Naive B cell (primary cell): ENCODE measurements at regions not wholly inside any gene's neighbourhood (a gene's known extent, or its start where the extent isn't known, plus 50 kb on each side); places are given as distances from the start of the nearest gene placed in this dataset.

ENCODE experiments used
- ATAC-seq, 2 donors: fragments of 150-1000 bp; cut with Tn5 transposase; 2 replicates each; pipeline ENCODE4 v1.10.0; 2021; ENCODE audit warnings: low read depth in 2 of 2, mild to moderate bottlenecking in 2 of 2, moderate library complexity in 2 of 2
- DNase-seq: peaks from one replicate; pipeline ENCODE4 v3.0.0; 2022
- H3K27ac Mint-ChIP-seq, 6 donors: one replicate each; pipeline ENCODE4 v1.8.0; 2020 to 2022; ENCODE audit warnings: mild to moderate bottlenecking in 6 of 6, mixed read lengths in 6 of 6, moderate library complexity in 5 of 6, inconsistent platforms in 2 of 6
- H3K27me3 Mint-ChIP-seq, 3 donors: one replicate each; pipeline ENCODE4 v1.8.0; 2021 to 2022; ENCODE audit warnings: mixed read lengths in 3 of 3, mild to moderate bottlenecking in 1 of 3
- H3K36me3 Mint-ChIP-seq, 2 donors: one replicate each; pipeline ENCODE4 v1.8.0; 2020 to 2022; ENCODE audit warnings: mixed read lengths in 2 of 2, inconsistent platforms in 1 of 2, mild to moderate bottlenecking in 1 of 2
- H3K4me1 Mint-ChIP-seq, 3 donors: one replicate each; pipeline ENCODE4 v1.8.0; 2020 to 2022; ENCODE audit warnings: mixed read lengths in 3 of 3, inconsistent platforms in 1 of 3, mild to moderate bottlenecking in 1 of 3, moderate library complexity in 1 of 3
- H3K4me3 Mint-ChIP-seq, 8 donors: one replicate each; pipeline ENCODE4 v1.8.0; 2020 to 2022; ENCODE audit warnings: mild to moderate bottlenecking in 8 of 8, mixed read lengths in 8 of 8, moderate library complexity in 8 of 8, inconsistent platforms in 2 of 8
- H3K9me3 Mint-ChIP-seq, 7 donors: one replicate each; pipeline ENCODE4 v1.8.0; 2020 to 2022; ENCODE audit warnings: mixed read lengths in 7 of 7, mild to moderate bottlenecking in 5 of 7, inconsistent platforms in 2 of 7, moderate library complexity in 1 of 7

DNA sequence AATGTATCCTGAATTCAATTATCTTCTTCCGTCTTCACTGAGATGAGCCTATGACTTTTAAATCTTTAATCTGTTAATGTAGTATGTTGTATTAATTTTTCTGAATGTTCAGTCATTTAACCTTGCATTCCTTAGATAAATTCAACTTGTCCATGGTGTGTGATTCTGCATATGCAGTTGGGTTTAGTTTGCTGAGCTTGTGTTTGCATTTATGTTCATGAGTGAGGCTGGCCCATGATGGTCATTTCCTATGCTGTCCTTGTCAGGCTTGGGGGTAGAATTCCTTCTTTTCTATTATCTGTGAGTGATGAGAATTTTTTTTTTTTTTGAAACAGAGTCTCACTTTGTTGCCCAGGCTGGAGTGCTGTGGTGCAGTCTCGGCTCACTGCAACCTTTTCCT is 131.8 kb upstream of the COL5A1 start:
- H3K27ac Mint-ChIP-seq: no peak overlapping the region
- ATAC-seq (no peak), DNase-seq (no peak)
- H3K4me3 Mint-ChIP-seq: peak overlapping the region in 1 of 8 donors; percentile 33
- peaks cover under 1 to 5% of the 10 kb centered on the region in 2 donors for H3K36me3 Mint-ChIP-seq
- H3K27me3 Mint-ChIP-seq: peaks cover 0 to 5% (median 4%) of the 10 kb centered on the region in 3 donors
- peaks cover 0 to 4% (median 0%) of the 10 kb centered on the region in 7 donors for H3K9me3 Mint-ChIP-seq
- H3K4me1 Mint-ChIP-seq: no peaks in the 10 kb centered on the region

DNA sequence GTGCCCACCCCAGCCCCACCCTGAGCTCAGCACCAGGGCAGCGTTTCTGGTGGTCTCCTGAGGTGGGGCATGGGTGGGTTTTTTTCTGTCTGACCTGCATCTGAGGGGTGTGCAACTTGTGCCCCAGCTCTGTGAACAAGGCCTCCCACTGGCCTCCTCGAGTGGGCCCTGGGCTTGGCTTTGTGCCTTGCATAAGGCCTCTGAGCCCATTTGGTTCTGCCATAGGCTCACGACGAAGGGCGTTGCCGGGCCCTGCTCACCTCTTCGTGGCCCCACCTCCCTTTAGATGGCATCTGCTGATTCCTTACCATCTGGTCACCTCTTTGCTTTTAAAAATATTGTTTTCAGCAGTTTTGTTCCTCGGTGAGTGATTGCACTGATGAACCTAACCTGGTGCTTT is 127.1 kb upstream of the COL5A1 start:
- Mint-ChIP-seq H3K4me1 (no peaks in the 10 kb centered on the region), H3K27me3 (peaks cover 0 to 10% (median 0%) of the 10 kb centered on the region in 3 donors), H3K4me3 (no peak overlapping the region), H3K9me3 (peaks cover 0 to 6% (median 0%) of the 10 kb centered on the region in 7 donors), H3K27ac (no peak overlapping the region), H3K36me3 (peaks cover 5 to 8% of the 10 kb centered on the region in 2 donors)
- ATAC-seq (no peak), DNase-seq (no peak)

DNA sequence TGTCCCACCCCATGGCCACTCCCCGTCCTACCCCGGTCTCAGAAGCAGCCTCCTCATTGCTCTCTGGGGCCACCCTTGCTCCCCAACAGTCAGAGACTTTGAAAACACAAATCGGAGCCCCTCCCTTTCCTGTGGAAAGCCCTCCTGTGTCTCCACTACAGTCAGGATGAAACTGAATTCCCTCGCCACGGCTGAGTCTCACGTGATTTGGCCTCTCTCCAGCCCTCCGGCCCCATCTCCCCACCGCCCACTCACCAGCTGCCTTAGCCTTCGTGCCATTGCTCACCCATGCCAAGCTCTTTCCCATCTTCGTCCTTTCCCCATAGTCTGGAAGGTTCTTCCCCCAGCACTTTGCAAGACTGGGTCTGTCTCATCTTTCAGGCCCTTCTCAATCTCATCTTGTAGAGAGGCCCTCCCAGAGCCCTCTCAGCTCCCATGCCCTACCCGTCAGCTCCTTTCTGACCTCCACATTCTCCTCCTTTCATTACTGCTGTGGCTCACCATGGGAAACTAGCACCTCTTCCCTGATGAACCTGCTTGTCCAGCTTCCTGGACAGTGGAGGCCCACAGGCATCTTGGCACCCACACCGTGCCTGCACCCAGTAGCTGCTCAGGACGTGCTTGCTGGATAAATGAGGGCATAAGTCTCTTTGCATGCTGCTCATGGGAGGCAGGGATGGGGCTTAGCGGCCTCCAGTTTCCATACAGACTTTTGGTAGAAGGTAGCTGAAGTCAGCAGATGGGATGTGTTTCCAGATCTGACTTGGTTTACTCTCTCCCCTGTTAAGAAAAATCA is 126.4 kb upstream of the COL5A1 start:
- no peaks in the 10 kb centered on the region for H3K4me1 Mint-ChIP-seq
- DNase-seq (no peak), ATAC-seq (no peak)
- H3K9me3 Mint-ChIP-seq: peaks cover 0 to 6% (median under 1%) of the 10 kb centered on the region in 7 donors
- H3K27me3 Mint-ChIP-seq: peaks cover 0 to 10% (median 3%) of the 10 kb centered on the region in 3 donors
- no peak overlapping the region for H3K27ac Mint-ChIP-seq
- peaks cover 5 to 8% of the 10 kb centered on the region in 2 donors for H3K36me3 Mint-ChIP-seq
- H3K4me3 Mint-ChIP-seq: no peak overlapping the region

DNA sequence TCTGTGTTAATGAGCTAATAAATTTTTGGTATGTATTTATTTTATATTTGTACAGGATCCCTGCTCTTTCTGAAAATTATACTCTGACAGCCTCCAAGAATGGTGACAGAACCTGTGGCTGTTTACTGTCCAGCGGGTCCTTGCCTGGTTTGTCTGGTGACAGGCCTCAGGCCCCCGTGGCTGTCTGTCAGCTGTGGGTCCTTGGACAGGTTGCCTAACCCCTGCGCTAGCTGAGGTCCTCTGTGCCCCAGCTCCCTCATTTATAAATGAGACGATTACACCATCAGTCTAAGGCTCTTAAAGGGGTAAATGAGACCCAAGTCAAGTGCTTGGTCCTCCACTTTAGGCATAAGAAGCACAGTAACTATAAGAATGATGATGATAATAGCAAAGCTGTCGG is 125.1 kb upstream of the COL5A1 start:
- H3K27ac Mint-ChIP-seq: no peak overlapping the region
- no peaks in the 10 kb centered on the region for H3K4me1 Mint-ChIP-seq
- ATAC-seq (no peak), DNase-seq (no peak)
- H3K4me3 Mint-ChIP-seq: no peak overlapping the region
- peaks cover 0 to 10% (median 3%) of the 10 kb centered on the region in 3 donors for H3K27me3 Mint-ChIP-seq
- H3K36me3 Mint-ChIP-seq: peaks cover 5 to 8% of the 10 kb centered on the region in 2 donors
- H3K9me3 Mint-ChIP-seq: peaks cover 2 to 12% (median 7%) of the 10 kb centered on the region in 7 donors

DNA sequence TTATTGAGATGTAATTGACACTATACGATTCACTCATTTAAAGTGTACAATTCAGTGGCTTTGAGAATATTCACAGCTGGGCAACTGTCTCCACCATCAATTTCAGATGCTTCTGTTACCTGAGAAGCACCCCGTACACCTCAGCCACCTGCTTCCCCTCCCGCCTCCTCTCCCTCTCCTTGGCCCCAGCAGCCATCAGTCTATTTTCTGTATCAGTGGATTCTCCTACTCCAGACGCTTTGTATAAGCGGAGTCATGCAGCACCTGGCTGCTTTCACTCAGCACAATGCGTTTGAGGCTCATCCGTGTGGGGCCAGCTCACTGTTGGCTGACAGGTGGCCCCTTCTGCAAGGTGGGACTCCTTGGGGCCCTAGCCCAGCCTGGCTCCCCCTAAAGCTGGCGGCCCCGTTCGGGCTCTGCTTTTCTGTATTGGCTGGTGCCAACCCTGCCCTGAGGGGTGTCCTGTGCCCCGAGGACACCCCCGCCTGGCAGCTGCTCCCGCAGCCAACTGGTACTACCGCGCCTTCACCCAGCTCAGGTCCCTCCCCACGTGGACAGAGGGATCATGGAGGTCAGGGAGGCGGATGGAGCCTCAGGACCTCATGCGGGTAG is 124.4 kb upstream of the COL5A1 start:
- H3K4me3 Mint-ChIP-seq: no peak overlapping the region
- ATAC-seq: no peak
- DNase-seq: no peak
- peaks cover 2 to 12% (median 7%) of the 10 kb centered on the region in 7 donors for H3K9me3 Mint-ChIP-seq
- H3K36me3 Mint-ChIP-seq: peaks cover 5 to 8% of the 10 kb centered on the region in 2 donors
- no peaks in the 10 kb centered on the region for H3K4me1 Mint-ChIP-seq
- H3K27me3 Mint-ChIP-seq: peaks cover 0 to 10% (median 3%) of the 10 kb centered on the region in 3 donors
- peak overlapping the region in 1 of 6 donors; percentile 37 for H3K27ac Mint-ChIP-seq

DNA sequence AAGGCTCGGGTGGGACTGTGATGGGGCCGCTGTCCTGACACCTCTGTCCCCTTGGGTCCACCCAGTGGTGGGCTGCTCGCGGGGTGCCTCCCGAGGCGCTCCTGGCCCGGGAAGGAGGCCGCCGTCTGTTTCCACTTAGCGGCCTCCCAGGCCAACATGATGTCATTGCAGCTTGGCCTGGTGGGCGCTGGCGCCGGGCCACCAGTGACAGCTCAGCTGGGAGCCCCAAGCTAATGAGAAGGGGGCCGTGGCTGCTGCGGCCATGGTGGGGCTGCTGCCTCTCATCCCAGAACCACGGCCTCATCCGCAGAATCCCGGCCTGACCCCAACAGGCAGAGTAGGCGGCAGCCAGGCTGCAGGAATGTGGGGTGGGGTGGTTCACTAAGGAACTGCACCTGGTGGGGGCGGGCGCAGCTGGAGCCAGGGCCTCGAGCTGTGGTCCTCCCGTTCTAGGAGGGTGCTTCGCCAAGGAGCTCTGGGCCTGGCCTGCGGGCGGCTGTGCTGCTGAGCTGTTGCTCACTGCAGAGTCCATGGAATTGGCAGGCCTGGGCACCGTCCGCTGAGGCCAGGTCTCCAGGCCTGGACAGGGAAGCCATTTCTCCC is 123.5 kb upstream of the COL5A1 start:
- ATAC-seq (no peak), DNase-seq (no peak)
- Mint-ChIP-seq H3K27me3 (peaks cover 0 to 10% (median 3%) of the 10 kb centered on the region in 3 donors), H3K27ac (no peak overlapping the region), H3K36me3 (peaks cover 5 to 8% of the 10 kb centered on the region in 2 donors), H3K4me3 (no peak overlapping the region), H3K4me1 (no peaks in the 10 kb centered on the region), H3K9me3 (peaks cover 2 to 12% (median 7%) of the 10 kb centered on the region in 7 donors)

DNA sequence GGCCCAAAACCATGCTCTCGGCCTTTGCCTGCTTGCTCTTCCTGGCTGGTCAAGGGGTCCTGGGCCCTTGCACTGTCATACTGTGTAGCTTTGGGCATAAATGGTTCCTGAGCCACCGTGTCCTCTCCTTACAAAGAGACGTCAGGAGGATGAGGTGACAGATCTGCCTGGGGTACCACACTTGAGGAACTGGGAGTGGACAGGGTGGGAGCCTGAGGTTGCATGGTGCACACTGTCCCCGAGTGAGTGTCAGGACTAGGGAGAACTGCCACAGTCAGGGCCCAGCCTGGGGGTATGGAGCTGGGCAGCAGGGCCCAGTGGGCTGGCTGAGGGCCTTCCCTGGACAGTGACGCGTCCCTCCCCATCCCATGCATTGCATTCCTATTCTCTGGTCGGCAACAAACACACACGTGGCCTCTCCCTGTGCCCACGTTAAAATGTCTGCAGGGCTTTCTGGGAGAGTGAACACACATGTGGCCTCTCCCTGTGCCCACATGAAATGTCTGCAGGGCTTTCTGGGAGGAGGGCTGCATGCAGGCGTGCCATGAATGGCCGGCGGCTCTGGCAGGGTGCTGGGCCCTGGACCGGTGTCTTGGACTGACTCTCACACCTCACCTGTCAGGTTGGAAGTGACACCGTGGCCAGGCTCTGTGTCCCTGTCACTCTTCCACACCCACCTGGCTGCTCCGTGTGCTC is 122.1 kb upstream of the COL5A1 start:
- peak overlapping the region in 1 of 6 donors; percentile 32 for H3K27ac Mint-ChIP-seq
- peaks cover under 1 to 10% (median 3%) of the 10 kb centered on the region in 3 donors for H3K27me3 Mint-ChIP-seq
- peaks cover 2 to 12% (median 4%) of the 10 kb centered on the region in 7 donors for H3K9me3 Mint-ChIP-seq
- H3K36me3 Mint-ChIP-seq: peaks cover 0 to 8% of the 10 kb centered on the region in 2 donors
- DNase-seq (no peak), ATAC-seq (no peak)
- no peaks in the 10 kb centered on the region for H3K4me1 Mint-ChIP-seq
- H3K4me3 Mint-ChIP-seq: no peak overlapping the region

DNA sequence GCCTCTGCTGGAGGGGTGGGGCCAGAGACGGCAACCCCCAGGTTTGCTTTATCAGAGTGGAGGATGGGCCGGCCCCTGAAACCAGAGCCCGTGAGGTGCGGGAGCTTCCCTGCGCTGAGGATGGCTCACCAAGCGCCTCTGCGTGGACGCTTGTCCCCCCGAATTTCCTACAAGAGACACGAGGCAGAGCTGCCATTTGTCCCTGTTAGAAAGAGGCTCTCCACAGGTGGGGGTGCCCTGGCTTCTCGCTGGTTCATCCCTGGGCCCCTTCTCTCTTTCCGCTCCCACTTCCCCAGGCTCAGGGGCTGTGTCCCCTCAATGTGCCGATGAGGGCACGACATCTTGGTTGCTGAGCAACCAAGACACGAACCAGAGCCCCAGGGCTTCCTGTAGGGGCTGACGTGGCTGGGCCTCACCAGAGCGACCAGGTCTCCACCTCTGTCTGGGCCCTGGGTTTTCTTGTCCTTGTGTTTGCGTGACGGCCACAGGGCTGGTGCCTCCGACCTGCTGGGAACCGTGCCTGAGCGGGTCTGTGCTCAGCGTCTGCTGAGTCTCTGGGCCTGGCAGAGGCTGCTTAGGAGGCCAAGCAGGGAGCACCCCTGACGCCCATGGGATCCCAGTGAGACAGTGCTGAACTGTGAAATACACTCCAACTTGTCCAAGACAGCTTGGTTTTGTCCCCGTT is 119.6 kb upstream of the COL5A1 start:
- Mint-ChIP-seq H3K4me3 (no peak overlapping the region), H3K27ac (no peak overlapping the region), H3K36me3 (no peaks in the 10 kb centered on the region), H3K9me3 (peaks cover 3 to 12% (median 4%) of the 10 kb centered on the region in 7 donors), H3K4me1 (no peaks in the 10 kb centered on the region), H3K27me3 (peaks cover 3 to 25% (median 10%) of the 10 kb centered on the region in 3 donors)
- no peak for DNase-seq
- no peak for ATAC-seq

DNA sequence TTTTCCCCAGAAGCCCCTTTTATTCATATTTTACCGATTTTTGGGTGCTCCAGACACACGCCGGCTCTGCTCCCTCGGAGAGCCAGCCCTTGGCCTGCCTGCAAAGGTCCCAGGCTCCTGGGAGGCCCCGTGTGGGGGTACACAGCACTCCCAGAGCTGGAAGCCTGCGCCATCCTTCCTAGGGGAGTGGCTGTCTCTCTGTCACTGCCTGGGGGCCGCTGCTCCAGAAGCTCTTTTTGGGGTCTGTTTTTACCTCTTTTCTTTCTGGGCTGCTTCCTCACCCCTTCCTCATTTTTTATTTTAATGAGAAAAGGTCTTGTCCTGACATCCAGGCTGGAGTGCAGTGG is 119.1 kb upstream of the COL5A1 start:
- Mint-ChIP-seq H3K36me3 (no peaks in the 10 kb centered on the region), H3K4me3 (no peak overlapping the region), H3K9me3 (peaks cover 3 to 12% (median 4%) of the 10 kb centered on the region in 7 donors), H3K27me3 (peaks cover 3 to 29% (median 15%) of the 10 kb centered on the region in 3 donors), H3K27ac (no peak overlapping the region), H3K4me1 (no peaks in the 10 kb centered on the region)
- ATAC-seq: no peak
- DNase-seq: no peak

DNA sequence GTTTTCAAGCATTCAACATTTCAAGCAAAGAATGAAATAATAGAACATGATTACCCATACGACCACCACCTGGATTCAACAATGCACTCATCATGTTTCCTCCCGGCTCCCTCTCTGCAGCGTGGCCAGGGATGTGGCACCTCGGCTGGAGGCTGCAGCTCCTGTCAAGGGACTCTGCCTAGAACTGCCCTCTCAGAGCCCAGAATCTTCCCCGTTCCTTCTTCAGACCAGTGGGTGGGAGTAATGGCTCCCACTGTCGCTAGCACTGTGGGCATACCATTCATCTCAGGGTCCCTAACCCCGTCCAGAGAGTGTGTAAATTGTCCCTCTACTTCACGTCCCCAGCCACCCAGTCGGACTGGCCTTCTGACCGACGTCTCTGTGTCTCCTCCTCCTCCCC is 118.6 kb upstream of the COL5A1 start:
- Mint-ChIP-seq H3K27ac (no peak overlapping the region), H3K36me3 (no peaks in the 10 kb centered on the region), H3K27me3 (peaks cover 3 to 29% (median 15%) of the 10 kb centered on the region in 3 donors), H3K4me3 (no peak overlapping the region), H3K4me1 (no peaks in the 10 kb centered on the region), H3K9me3 (peaks cover 3 to 12% (median 4%) of the 10 kb centered on the region in 7 donors)
- ATAC-seq: no peak
- no peak for DNase-seq

DNA sequence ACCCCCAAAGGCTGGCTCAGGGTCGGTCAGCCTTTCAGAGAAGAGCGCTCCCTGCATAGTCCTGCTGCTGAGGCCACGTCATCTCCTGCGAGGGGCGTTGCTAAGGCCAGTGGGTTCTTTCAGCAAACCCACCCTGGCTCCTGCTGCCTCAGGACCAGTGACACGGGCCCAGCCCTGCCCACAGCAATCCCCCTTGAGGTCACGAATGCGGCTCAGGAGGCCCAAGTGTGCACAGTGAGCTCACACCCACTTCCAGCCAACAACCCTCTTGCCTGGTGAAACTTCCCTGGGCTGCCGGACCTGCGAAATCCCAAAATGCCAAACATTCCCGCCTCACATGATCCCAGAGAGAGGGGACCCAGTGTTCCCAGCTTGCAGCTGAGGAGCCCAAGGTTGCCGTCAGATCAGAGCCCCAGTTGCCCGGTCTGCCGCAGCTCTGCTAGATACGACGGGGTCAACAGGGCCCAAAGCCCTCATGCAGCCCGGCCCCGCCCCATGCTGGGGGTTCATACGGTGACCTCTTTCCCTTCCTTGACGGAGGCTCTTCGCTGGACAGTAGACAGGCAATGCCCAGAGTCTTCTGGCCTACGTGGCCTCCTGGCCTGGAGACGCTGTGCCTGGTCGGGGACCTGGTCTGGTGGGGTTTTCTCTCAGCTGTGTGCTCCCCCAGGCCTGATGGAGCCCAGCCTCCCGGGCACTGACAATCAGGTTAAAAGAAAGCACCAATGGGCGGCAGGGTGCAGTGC is 116.4 kb upstream of the COL5A1 start:
- DNase-seq (no peak), ATAC-seq (no peak)
- Mint-ChIP-seq H3K36me3 (peaks cover under 1 to 9% of the 10 kb centered on the region in 2 donors), H3K27me3 (peaks cover 0 to 29% (median 15%) of the 10 kb centered on the region in 3 donors), H3K9me3 (peaks cover 4 to 17% (median 9%) of the 10 kb centered on the region in 7 donors), H3K4me3 (no peak overlapping the region), H3K27ac (no peak overlapping the region), H3K4me1 (no peaks in the 10 kb centered on the region)

DNA sequence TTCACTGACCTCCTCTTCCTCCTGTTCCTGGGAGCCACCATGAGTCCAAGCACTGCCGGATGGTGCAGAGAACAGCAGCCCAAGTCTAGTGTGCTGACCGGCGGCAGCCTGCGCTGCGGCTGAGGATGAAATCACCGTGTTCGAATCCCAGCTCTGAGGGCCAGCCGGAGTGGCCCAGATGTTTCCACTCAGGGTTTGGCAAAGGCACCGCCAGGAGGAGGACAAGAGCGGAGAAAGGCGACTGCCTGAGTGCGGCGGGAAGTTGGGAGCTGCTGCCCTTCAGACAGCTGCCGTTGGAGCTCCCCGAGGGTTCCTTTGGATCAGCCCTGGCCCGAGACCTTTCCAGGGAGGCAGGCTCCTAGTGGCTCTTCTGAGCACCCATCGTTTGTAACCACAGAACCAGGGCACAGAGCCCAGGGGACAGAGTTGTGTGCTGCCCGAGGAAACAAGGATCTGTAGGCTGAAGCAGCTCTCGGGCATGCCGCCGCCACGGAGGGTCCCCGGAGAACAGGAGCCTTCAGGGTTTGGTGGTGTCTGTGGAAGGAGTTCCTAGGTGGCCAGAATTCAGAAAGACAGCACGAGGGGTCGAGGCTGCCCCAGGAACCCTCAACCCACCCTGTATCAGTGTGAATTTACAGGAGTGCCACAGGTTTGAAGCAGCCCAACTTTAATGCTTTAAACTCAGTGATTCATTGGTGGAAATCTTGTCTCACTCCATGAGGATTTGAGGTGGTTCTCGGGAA is 115.6 kb upstream of the COL5A1 start:
- Mint-ChIP-seq H3K36me3 (peaks cover 5 to 17% of the 10 kb centered on the region in 2 donors), H3K4me1 (no peaks in the 10 kb centered on the region), H3K27ac (no peak overlapping the region), H3K27me3 (peaks cover 4 to 29% (median 15%) of the 10 kb centered on the region in 3 donors), H3K4me3 (no peak overlapping the region), H3K9me3 (peaks cover 5 to 15% (median 11%) of the 10 kb centered on the region in 7 donors)
- ATAC-seq (no peak), DNase-seq (no peak)
